Femur (tissue), 1 donor: ENCODE measurements at regions not wholly inside any gene's neighbourhood (a gene's known extent, or its start where the extent isn't known, plus 50 kb on each side); places are given as distances from the start of the nearest gene placed in this dataset.

Experiments used
- DNase-seq: peaks from one replicate; pipeline ENCODE4 v3.0.0-alpha.2; 2017

- DNase-seq, result no peak
Observed at GRCh38 chr18:71873695-71874094, 670.4 kb downstream of the CBLN2 start.

- DNase-seq, result no peak
Observed at GRCh38 chr18:71865888-71866287, 678.3 kb downstream of the CBLN2 start.

GRCh38 chr18:71850602-71851001 lies 693.5 kb downstream of the CBLN2 start:
- DNase-seq, result no peak

GRCh38 chr18:71849407-71849806 lies 694.7 kb downstream of the CBLN2 start:
- DNase-seq, result no peak

- no peak for DNase-seq
Observed at GRCh38 chr18:71846716-71847115, 697.4 kb downstream of the CBLN2 start.

- DNase-seq, result no peak
Observed at GRCh38 chr18:71844814-71845213, 699.3 kb downstream of the CBLN2 start.

GRCh38 chr18:71842666-71843065 lies 701.5 kb downstream of the CBLN2 start:
- no peak for DNase-seq

- no peak for DNase-seq
Observed at GRCh38 chr18:71837547-71837946, 706.6 kb downstream of the CBLN2 start.

GRCh38 chr18:71832946-71833617 lies 711.1 kb downstream of the CBLN2 start:
- DNase-seq, result no peak

GRCh38 chr18:71831039-71831438 lies 713.1 kb downstream of the CBLN2 start:
- no peak for DNase-seq

- DNase-seq, result no peak
Observed at GRCh38 chr18:71827301-71827700, 716.8 kb downstream of the CBLN2 start.

- no peak for DNase-seq
Observed at GRCh38 chr18:71815305-71815704, 728.8 kb downstream of the CBLN2 start.

GRCh38 chr18:71809711-71810110 lies 734.4 kb downstream of the CBLN2 start:
- DNase-seq, result no peak

- DNase-seq, result no peak
Observed at GRCh38 chr18:71808616-71809015, 735.5 kb downstream of the CBLN2 start.

GRCh38 chr18:71807586-71807985 lies 736.6 kb downstream of the CBLN2 start:
- no peak for DNase-seq

- DNase-seq, result no peak
Observed at GRCh38 chr18:71798986-71799673, 745.0 kb downstream of the CBLN2 start.

- DNase-seq, result no peak
Observed at GRCh38 chr18:71797554-71797953, 746.6 kb downstream of the CBLN2 start.

- DNase-seq, result no peak
Observed at GRCh38 chr18:71784777-71785176, 759.4 kb downstream of the CBLN2 start.

- DNase-seq, result no peak
Observed at GRCh38 chr18:71760541-71760940, 783.6 kb downstream of the CBLN2 start.

- no peak for DNase-seq
Observed at GRCh38 chr18:71754246-71754645, 789.9 kb downstream of the CBLN2 start.

GRCh38 chr18:71743634-71744033 lies 800.5 kb downstream of the CBLN2 start:
- DNase-seq, result no peak

- DNase-seq, result no peak
Observed at GRCh38 chr18:71729611-71730010, 814.5 kb downstream of the CBLN2 start.

- no peak for DNase-seq
Observed at GRCh38 chr18:71727909-71728308, 816.2 kb downstream of the CBLN2 start.

GRCh38 chr18:71725256-71725655 lies 818.9 kb downstream of the CBLN2 start:
- no peak for DNase-seq

- no peak for DNase-seq
Observed at GRCh38 chr18:71707985-71708500, 836.1 kb downstream of the CBLN2 start.
